GM12878 (cell line): ENCODE measurements at regions not wholly inside any gene's neighbourhood (a gene's known extent, or its start where the extent isn't known, plus 50 kb on each side); places are given as distances from the start of the nearest gene placed in this dataset.
A peak's percentile ranks its signal among the peaks of the same experiment; 100 is the strongest.

ENCODE experiments used
- CTCF ChIP-seq, 3 experiments: IDR thresholded peaks in 2 of 3; conservative IDR thresholded peaks in 1 of 3; 2 replicates each; pipeline ENCODE4 v1.5.1; 2011; ENCODE audit warnings: low read depth in 3 of 3, low read length in 3 of 3, mild to moderate bottlenecking in 3 of 3, control low read depth in 2 of 3, moderate library complexity in 2 of 3, inconsistent platforms in 1 of 3, mixed read lengths in 1 of 3; ENCODE audit not compliant: control insufficient read depth in 2 of 3, insufficient read depth in 1 of 3; ENCODE audit errors: extremely low read depth in 1 of 3
- ELK1 ChIP-seq: IDR thresholded peaks from 2 replicates; pipeline ENCODE4 v1.6.1; 2012; ENCODE audit warnings: low read depth, low read length, improper control_type of control experiment
- EP300 ChIP-seq, 2 experiments: fragments of 150-350 bp in 1 of 2; IDR thresholded peaks; 2 replicates each; pipeline ENCODE4 v1.6.1; 2011 to 2012; ENCODE audit warnings: low read depth in 2 of 2, low read length in 2 of 2, borderline replicate concordance in 1 of 2, improper control_type of control experiment in 1 of 2, inconsistent platforms in 1 of 2; ENCODE audit not compliant: control insufficient read depth in 1 of 2
- ETV6 ChIP-seq, 2 experiments: fragments of 450-650 bp in 1 of 2; IDR thresholded peaks in 1 of 2; conservative IDR thresholded peaks in 1 of 2; 2 replicates each; pipeline ENCODE4 v1.6.1; 2014; ENCODE audit warnings: antibody characterized with exemption in 1 of 2, borderline replicate concordance in 1 of 2, low read depth in 1 of 2, mild to moderate bottlenecking in 1 of 2, moderate library complexity in 1 of 2
- FOS ChIP-seq: IDR thresholded peaks from 3 replicates; pipeline ENCODE4 v1.6.1; 2011; ENCODE audit warnings: borderline replicate concordance; ENCODE audit not compliant: insufficient read length; ENCODE audit errors: extremely low read depth
- FOXM1 ChIP-seq: IDR thresholded peaks from 2 replicates; pipeline ENCODE4 v1.6.1; 2012; ENCODE audit warnings: low read depth, mild to moderate bottlenecking, inconsistent platforms, low read length, moderate library complexity
- POLR2A ChIP-seq: IDR thresholded peaks from 2 replicates; pipeline ENCODE4 v1.6.1; 2011; ENCODE audit warnings: low read depth, mild to moderate bottlenecking, low read length
- POLR2AphosphoS5 ChIP-seq: IDR thresholded peaks from 2 replicates; pipeline ENCODE4 v1.6.1; 2011; ENCODE audit warnings: mild to moderate bottlenecking, low read length, inconsistent platforms
- SRF ChIP-seq, 2 experiments: IDR thresholded peaks; 2 replicates each; pipeline ENCODE4 v1.6.1; 2011; ENCODE audit warnings: low read depth in 2 of 2, low read length in 2 of 2, mild to moderate bottlenecking in 1 of 2, moderate library complexity in 1 of 2
- TCF12 ChIP-seq: IDR thresholded peaks from 2 replicates; pipeline ENCODE4 v1.6.1; 2011; ENCODE audit warnings: low read depth, mild to moderate bottlenecking, low read length
- USF1 ChIP-seq: IDR thresholded peaks from 2 replicates; pipeline ENCODE4 v1.6.1; 2011; ENCODE audit warnings: borderline replicate concordance, low read depth, mild to moderate bottlenecking, moderate library complexity, mixed read lengths, low read length; ENCODE audit not compliant: insufficient read depth; ENCODE audit errors: extremely low read length
- ZNF384 ChIP-seq: IDR thresholded peaks from 2 replicates; pipeline ENCODE4 v1.6.1; 2012; ENCODE audit warnings: low read depth, mild to moderate bottlenecking, low read length, improper control_type of control experiment, borderline replicate concordance
- ZZZ3 ChIP-seq: IDR thresholded peaks from 2 replicates; pipeline ENCODE4 v1.6.1; 2011; ENCODE audit warnings: low read depth; ENCODE audit not compliant: control insufficient read depth, insufficient read length
- TF ChIP-seq, protein P1 (sequence below): IDR thresholded peaks from 2 replicates; pipeline ENCODE4 v1.6.1; 2011; ENCODE audit warnings: borderline replicate concordance, low read depth, mild to moderate bottlenecking, moderate library complexity, low read length; ENCODE audit not compliant: insufficient read depth, poor library complexity, severe bottlenecking

- no peak for TF ChIP-seq POLR2A
- no peak for TF ChIP-seq USF1
- no peak for TF ChIP-seq ZZZ3
- no peak for TF ChIP-seq ZNF384
- TF ChIP-seq ELK1: no peak
- TF ChIP-seq FOXM1: no peak
- TF ChIP-seq SRF (IDR thresholded peaks at IDR 0.05; ENCODE audit: low read depth in 2 of 2, low read length in 2 of 2): no peak
- no peak for TF ChIP-seq EP300 (IDR thresholded peaks at IDR 0.05; ENCODE audit: borderline replicate concordance in 1 of 2, control insufficient read depth in 1 of 2, low read depth in 2 of 2, low read length in 2 of 2)
- TF ChIP-seq, protein P1, sequence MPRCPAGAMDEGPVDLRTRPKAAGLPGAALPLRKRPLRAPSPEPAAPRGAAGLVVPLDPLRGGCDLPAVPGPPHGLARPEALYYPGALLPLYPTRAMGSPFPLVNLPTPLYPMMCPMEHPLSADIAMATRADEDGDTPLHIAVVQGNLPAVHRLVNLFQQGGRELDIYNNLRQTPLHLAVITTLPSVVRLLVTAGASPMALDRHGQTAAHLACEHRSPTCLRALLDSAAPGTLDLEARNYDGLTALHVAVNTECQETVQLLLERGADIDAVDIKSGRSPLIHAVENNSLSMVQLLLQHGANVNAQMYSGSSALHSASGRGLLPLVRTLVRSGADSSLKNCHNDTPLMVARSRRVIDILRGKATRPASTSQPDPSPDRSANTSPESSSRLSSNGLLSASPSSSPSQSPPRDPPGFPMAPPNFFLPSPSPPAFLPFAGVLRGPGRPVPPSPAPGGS: no peak
- no peak for TF ChIP-seq CTCF (IDR thresholded peaks at IDR 0.05 in 2 of 3, conservative IDR thresholded peaks at IDR 0.05 in 1 of 3; ENCODE audit: control insufficient read depth in 2 of 3, extremely low read depth in 1 of 3, insufficient read depth in 1 of 3, low read depth in 3 of 3, low read length in 3 of 3)
- no peak for TF ChIP-seq TCF12
- TF ChIP-seq FOS: no peak
- peak; percentile 36 for TF ChIP-seq POLR2AphosphoS5
- TF ChIP-seq ETV6 (conservative IDR thresholded peaks at IDR 0.05 in 1 of 2, IDR thresholded peaks at IDR 0.05 in 1 of 2; ENCODE audit: borderline replicate concordance in 1 of 2, low read depth in 1 of 2): no peak
These were observed 330.4 kb downstream of the TMEM121 start for GRCh38 chr14:105856676-105857219.
